ENCODE measurements at regions not wholly inside any gene's neighbourhood (a gene's known extent, or its start where the extent isn't known, plus 50 kb on each side); places are given as distances from the start of the nearest gene placed in this dataset.

- POLR2A ChIA-PET, result no interaction called here
- Mint-ChIP-seq H3K36me3 (peaks cover 3% of the 10 kb centered on the region; the same call in 1 of the 2 replicates), H3K9me3 (peaks cover 24% of the 10 kb centered on the region), H3K27ac (no peak overlapping the region), H3K27me3 (ENCODE audit: low read depth) (no peaks in the 10 kb centered on the region), H3K4me3 (no peak overlapping the region), H3K4me1 (no peaks in the 10 kb centered on the region)
- TF ChIP-seq ATF1 (CRISPR knock-in tag; IDR thresholded peaks at IDR 0.05), result no peak
- TF ChIP-seq, protein P1, sequence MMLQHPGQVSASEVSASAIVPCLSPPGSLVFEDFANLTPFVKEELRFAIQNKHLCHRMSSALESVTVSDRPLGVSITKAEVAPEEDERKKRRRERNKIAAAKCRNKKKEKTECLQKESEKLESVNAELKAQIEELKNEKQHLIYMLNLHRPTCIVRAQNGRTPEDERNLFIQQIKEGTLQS (CRISPR knock-in tag; conservative IDR thresholded peaks at IDR 0.05), result no peak
- TF ChIP-seq SMAD4 (CRISPR knock-in tag; IDR thresholded peaks at IDR 0.05), result no peak
- TF ChIP-seq NR1H2 (CRISPR knock-in tag; IDR thresholded peaks at IDR 0.05), result no peak
- TF ChIP-seq, protein P2, sequence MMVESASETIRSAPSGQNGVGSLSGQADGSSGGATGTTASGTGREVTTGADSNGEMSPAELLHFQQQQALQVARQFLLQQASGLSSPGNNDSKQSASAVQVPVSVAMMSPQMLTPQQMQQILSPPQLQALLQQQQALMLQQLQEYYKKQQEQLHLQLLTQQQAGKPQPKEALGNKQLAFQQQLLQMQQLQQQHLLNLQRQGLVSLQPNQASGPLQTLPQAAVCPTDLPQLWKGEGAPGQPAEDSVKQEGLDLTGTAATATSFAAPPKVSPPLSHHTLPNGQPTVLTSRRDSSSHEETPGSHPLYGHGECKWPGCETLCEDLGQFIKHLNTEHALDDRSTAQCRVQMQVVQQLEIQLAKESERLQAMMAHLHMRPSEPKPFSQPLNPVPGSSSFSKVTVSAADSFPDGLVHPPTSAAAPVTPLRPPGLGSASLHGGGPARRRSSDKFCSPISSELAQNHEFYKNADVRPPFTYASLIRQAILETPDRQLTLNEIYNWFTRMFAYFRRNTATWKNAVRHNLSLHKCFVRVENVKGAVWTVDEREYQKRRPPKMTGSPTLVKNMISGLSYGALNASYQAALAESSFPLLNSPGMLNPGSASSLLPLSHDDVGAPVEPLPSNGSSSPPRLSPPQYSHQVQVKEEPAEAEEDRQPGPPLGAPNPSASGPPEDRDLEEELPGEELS (CRISPR knock-in tag; IDR thresholded peaks at IDR 0.05), result no peak
- TF ChIP-seq TP53 (CRISPR knock-in tag; IDR thresholded peaks at IDR 0.05), result no peak
- TF ChIP-seq PRDM15 (CRISPR knock-in tag; IDR thresholded peaks at IDR 0.05), result no peak
- TF ChIP-seq ZNF232 (CRISPR knock-in tag; IDR thresholded peaks at IDR 0.05), result no peak
- no peak for TF ChIP-seq TEAD1 (CRISPR knock-in tag; IDR thresholded peaks at IDR 0.05)
- TF ChIP-seq, protein P3, sequence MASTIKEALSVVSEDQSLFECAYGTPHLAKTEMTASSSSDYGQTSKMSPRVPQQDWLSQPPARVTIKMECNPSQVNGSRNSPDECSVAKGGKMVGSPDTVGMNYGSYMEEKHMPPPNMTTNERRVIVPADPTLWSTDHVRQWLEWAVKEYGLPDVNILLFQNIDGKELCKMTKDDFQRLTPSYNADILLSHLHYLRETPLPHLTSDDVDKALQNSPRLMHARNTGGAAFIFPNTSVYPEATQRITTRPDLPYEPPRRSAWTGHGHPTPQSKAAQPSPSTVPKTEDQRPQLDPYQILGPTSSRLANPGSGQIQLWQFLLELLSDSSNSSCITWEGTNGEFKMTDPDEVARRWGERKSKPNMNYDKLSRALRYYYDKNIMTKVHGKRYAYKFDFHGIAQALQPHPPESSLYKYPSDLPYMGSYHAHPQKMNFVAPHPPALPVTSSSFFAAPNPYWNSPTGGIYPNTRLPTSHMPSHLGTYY (CRISPR knock-in tag; IDR thresholded peaks at IDR 0.05), result no peak
- TF ChIP-seq USF1 (CRISPR knock-in tag; IDR thresholded peaks at IDR 0.05), result no peak
- no peak for TF ChIP-seq NR3C1 (CRISPR knock-in tag; conservative IDR thresholded peaks at IDR 0.05; ENCODE audit: low read depth)
- no peak for TF ChIP-seq ELF4 (CRISPR knock-in tag; IDR thresholded peaks at IDR 0.05; ENCODE audit: low read depth)
- TF ChIP-seq GTF2I (CRISPR knock-in tag; conservative IDR thresholded peaks at IDR 0.05), result no peak
- TF ChIP-seq EMX1 (CRISPR knock-in tag; IDR thresholded peaks at IDR 0.05), result no peak
- DNase-seq (ENCODE audit: low spot score) (no peak), ATAC-seq (no peak)
- CTCF ChIA-PET, result no interaction called here
Measured at GRCh38 chr1:240019524-240019923, 72.2 kb upstream of the FMN2 start.

GRCh38 chr1:240020871-240021270, 70.8 kb upstream of the FMN2 start:
- POLR2A ChIA-PET, result no interaction called here
- no peak overlapping the region for H3K4me3 Mint-ChIP-seq
- no peak for ATAC-seq
- TF ChIP-seq, protein P1 (CRISPR knock-in tag; conservative IDR thresholded peaks at IDR 0.05), result no peak
- no peak for TF ChIP-seq ZNF671 (CRISPR knock-in tag; IDR thresholded peaks at IDR 0.05)
- TF ChIP-seq OVOL2 (CRISPR knock-in tag; IDR thresholded peaks at IDR 0.05; ENCODE audit: borderline replicate concordance), result no peak
- TF ChIP-seq SMAD3 (CRISPR knock-in tag; IDR thresholded peaks at IDR 0.05; ENCODE audit: borderline replicate concordance), result no peak
- TF ChIP-seq, protein P3 (CRISPR knock-in tag; IDR thresholded peaks at IDR 0.05), result no peak
- no peak for TF ChIP-seq ZNF532 (CRISPR knock-in tag; IDR thresholded peaks at IDR 0.05; ENCODE audit: borderline replicate concordance)
- no peak for TF ChIP-seq TCF7 (CRISPR knock-in tag; IDR thresholded peaks at IDR 0.05; ENCODE audit: low read depth)

More at GRCh38 chr1:240020871-240021270, 70.8 kb upstream of the FMN2 start:
- H3K36me3 Mint-ChIP-seq, result peaks cover 3% of the 10 kb centered on the region; the same call in 1 of the 2 replicates
- H3K27ac Mint-ChIP-seq, result no peak overlapping the region
- CTCF ChIA-PET, result interaction anchor here (0.6 to 1.0 kb wide), 2 partner anchors 16 to 17 kb away, joined by 3 to 4 read pairs; no protein-coding TSS in a partner anchor
- peaks cover 24% of the 10 kb centered on the region for H3K9me3 Mint-ChIP-seq
- no peak for DNase-seq (ENCODE audit: low spot score)
- no peaks in the 10 kb centered on the region for H3K4me1 Mint-ChIP-seq
- H3K27me3 Mint-ChIP-seq (ENCODE audit: low read depth), result no peaks in the 10 kb centered on the region

Measured in WTC11 (cell line).